Islet precursor cell (in vitro differentiated cells): ENCODE measurements at regions not wholly inside any gene's neighbourhood (a gene's known extent, or its start where the extent isn't known, plus 50 kb on each side); places are given as distances from the start of the nearest gene placed in this dataset.

Experiments used
- DNase-seq: peaks from one replicate; pipeline ENCODE4 v3.0.0-alpha.2; 2018

GRCh38 chr12:125272383-125272933 is 207.2 kb downstream of the AACS start:
- DNase-seq = peak; percentile 52

DNA sequence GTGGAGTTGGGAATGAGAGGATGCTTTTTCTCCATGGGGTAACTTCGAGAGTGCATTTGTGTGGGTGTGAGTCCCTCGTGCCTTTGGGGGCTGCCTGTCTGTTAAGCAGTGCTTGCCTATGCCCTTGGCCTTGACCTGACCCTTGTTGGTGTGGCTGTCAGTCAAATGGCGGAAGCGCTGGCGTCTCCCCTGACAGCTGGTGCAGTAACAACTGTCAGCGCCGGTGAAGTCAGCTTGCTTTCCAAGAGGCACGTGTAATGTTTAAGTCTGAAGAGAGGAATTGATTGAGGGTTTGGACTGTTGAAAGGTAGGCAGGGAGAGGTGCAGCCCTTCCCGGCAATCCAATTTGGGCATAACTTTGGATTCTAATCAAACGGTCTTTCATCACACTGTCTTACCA is 211.3 kb downstream of the AACS start:
- DNase-seq = no peak

DNA sequence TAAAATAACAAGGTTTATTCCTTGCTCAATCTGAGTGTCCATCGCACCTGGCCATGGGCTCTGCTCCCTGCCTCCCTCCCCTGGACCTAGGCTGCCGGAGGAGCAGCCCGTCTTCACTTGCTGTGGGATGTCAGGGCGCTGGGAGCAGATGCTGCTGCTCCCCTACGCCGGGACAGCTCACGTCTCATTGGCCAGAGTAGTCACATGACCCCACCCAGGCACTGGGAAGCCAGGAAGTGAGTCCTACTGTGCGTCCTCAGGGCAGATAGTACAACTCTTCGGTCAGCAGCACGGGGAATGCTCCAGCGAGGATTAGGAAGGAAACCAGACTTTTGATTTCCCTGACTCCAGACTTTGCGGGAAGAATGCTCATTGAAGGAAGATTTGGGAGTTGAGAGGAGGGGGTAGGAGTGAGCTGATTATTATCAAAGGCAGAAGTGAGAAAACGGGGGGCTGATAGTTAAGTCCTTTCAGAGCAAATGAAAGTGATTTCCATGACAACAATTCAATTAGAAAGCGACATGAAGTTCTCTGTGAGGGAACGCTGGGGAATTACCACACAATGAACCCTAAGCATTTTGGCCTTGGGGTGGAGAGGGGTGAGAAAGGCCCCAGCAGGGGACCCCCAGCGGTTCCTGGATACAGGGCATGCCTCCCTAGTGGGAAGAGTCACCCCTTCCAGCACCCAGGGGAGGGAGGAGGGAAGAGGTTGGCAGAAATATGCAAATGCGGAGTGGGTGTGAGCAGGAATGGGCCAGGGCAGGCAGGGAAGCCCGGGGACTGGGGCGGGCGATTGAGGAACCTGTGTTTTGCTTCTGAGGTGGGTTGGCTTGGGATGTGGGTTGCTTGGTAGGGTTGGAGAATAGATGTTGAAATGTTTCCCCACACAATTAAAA is 215.5 kb downstream of the AACS start:
- DNase-seq = peak; percentile 92

DNA sequence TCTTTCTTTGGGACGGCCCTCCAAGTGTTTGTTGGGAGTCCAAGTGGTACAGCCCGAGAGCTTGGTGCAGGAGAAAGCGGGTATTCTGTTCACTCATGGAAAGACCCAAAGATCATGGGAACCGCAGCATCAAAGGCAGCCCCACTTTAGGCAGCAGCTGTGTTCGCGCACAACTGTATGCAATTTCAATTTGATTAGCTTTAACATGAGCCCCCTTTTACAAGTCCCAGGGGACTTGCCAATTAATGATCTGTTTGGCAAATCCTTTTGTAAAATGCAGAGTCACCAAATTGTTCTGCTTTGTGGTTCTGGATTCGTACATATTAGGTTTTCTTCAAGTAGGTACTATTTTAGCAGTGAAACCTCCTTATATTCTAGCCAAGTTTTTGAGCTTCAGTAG is 217.7 kb downstream of the AACS start:
- no peak for DNase-seq

- peak; percentile 78 for DNase-seq
Measured at GRCh38 chr12:125283521-125283920, 218.3 kb downstream of the AACS start.

- DNase-seq = no peak
Measured at GRCh38 chr12:125284087-125284486, 218.9 kb downstream of the AACS start.

DNA sequence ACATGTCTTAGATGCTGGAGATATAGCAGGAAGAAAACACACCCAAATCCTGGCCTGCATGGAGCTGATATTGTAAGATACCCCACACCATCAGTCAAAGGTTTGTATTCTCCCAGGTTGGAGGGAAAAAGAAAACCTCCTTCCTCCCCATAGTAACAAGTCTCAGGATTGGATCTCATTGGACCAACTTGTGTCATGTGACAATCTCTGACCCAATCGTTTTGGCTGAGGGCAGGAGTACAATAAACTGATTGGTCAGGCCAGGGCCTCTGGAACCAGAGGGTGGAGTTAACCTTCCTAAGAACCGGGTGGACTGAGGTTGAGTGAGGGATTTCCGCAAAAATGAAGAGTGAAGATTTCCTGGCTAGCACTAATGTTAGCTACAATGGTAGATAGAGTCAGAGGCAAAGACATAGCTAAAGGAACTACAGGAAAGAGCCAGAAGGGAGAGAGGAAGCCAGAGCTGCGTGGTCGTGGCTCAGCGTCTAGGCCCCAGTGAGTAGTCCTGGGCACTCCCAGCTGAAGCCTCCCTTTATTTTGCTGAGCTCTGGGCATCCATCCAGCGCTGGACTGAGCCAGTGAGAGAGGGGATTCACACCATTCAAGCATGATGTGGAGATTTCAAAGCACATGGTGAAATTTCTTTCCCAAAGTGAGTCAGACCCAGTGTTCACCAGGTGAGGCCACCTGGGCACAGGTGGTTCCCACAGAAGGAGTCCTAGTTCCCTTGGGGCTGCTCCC is 219.9 kb downstream of the AACS start:
- no peak for DNase-seq

- no peak for DNase-seq
Measured at GRCh38 chr12:125286005-125286727, 220.9 kb downstream of the AACS start.

DNA sequence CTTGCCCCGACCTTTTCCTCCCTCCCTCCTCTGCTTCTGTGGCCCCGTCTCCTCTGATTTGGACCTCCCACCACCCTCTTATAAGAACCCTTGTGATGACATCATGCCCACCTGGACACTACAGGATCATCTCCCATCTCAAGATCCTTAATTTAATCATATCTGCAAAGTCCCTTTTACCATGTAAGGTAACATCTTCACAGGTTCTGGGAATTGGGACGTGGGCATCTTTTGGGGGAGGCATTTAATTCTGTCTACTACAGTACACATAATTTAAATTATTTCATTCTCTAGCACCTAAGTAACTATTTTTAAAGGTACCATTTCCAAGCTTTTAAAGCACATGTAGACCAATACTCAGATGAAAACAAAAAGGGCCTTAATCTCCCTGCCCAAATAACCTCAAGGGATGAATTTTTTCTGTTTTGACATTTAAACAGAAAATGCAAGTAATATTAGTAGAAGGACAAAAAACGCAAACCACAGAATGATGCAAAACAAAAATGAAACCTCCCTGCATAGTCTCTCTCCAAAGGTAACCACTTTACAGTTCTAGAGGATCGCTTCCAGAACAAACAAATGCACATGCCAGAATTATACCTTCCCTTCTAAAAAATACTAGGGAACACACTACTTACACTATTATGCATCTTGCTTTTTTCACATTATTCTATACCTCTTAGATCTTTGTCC is 222.1 kb downstream of the AACS start:
- no peak for DNase-seq

DNA sequence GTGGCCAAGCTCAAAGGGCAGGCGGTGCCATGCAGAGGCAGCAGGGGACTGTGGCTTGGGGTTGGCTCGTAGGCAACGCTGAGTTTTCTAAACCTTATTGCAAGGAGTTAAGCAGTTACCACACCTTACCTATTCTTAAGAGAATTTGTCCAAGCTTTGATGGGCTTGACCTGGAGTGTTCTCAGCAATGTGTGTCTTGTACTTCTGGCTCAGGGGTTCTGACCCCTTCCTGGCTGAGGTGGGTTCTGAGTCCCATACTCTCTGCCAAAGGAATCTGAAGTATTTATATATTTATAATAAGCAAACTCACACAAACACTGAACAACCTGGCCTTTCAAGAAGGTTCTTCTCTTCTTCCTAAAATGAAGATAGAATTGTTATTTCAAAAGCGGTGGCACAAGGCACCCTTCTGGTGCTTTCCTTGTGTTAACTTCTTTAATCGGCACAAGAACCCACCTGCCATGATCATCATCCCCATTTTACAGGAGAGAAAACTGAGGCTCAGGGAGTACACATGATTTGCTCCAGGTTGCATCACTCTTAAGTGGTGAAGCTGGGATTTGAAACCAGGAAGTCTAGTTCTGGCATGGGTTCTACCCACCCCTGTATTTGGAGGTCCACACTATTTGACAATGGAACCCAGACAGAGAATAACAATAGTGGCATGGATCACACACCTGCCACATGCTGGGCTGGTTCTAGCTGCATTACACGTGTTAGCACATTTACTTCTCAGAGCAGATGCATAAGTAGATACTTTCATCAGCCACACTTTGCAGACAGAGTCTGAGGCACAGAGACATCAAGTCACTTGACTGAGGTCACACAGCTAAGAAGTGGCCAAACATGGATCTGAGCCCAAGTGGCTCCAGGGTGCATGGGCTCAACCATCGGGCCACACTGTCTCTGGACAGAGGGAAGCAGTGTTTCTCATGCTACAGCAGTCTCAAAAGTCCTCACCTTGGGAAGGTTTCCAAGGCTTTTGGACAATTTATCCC is 224.0 kb downstream of the AACS start:
- no peak for DNase-seq

DNA sequence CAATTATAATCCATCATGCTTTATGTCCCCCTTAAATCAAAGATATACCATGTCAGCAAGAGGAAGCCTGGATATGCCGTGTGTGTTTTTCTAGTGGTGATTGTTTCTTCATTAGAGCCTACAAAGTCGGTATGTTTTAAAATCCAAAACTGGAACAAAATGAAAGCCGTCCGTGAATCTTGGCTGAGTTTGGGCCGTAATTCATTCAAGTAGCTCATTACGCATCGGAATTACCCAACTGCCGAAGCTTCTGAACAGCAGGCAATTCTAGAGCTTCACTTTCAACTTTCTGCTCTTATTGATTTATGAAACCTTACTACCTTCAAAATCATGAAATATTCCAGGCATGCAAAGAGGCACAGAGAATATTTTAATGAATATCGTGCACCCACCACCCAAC is 224.7 kb downstream of the AACS start:
- DNase-seq = no peak

GRCh38 chr12:125292700-125293099 is 227.5 kb downstream of the AACS start:
- no peak for DNase-seq

GRCh38 chr12:125295550-125295949 is 230.3 kb downstream of the AACS start:
- DNase-seq = no peak

- DNase-seq = no peak
Measured at GRCh38 chr12:125296701-125297100, 231.5 kb downstream of the AACS start.

DNA sequence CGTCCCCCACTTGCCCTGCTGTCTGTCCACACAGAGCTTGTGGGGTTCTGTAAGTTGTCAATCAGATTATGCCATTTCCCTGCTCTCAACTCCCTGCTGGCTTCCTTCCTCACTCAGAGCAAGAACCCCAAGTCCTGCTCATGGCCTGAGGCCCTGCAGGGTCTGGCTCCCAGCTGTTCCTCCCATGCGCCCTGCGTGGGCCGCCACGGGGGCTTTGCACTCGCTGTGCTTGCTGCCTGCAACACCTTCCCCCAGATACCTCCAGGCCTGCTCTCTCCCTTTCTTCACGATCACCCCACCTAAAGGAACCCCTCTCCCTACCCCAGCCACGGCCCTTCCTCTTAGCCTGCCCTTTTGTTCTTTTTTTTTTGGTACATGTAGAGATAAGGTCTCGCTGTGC is 234.6 kb downstream of the AACS start:
- DNase-seq = peak; percentile 48

DNA sequence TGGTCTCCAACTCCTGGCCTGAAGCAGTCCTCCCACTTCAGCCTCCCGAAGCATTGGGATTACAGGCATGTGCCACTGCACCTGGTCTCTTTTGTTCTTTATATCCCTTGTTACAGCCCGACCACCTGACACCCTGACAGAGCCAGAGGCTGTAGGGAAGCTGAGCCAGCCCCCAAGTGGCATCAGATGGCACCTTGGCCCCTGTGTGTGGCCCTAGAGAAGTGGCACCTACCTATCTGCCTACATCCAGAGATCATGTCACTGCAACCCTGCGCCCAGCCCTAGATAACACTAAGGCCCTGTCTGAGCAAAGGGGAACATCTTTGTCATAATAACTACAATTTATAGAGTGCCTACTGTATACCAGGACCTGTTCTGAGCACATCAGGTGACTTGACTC is 235.0 kb downstream of the AACS start:
- DNase-seq = no peak

DNA sequence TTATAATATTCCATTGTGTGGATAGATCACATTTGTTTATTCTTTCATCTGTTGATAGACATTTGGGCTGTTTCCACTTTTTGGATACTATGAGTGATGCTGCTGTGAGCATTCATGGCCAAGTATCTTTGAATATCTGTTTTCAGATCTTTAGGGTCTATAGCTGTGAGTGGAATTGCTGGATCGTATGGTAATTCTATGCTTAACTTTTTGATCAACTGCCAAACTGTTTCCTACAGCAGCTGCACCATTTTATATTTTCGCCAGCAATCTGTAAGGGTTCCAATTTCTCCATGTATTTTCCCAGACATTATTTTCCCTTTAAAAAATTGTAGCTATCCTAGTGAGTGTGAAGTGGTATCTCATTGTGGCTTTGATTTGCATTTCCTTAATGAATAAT is 238.1 kb downstream of the AACS start:
- DNase-seq = no peak

- no peak for DNase-seq
Measured at GRCh38 chr12:125304029-125304428, 238.8 kb downstream of the AACS start.

- peak; percentile 32 for DNase-seq
Measured at GRCh38 chr12:125305231-125305630, 240.0 kb downstream of the AACS start.

DNA sequence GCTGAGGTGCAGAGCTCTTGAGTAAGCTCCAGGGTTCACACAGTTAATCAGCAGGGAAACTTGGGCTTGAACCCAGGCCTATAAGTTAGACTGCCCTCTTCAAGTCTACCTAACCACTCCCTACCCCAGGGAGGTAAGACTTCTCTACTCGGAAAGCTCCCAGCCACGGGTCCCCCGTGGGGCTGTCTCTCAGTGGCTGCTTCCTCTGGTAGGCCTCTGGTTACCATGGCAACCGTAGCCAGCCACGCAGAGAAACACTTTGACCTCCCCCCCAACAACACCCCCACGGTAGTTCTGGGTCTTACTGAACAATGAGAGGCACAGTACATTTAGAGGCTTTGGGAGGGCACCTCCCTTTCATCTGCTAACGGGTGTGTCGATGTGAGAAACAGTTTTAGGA is 245.2 kb downstream of the AACS start:
- DNase-seq = no peak

DNA sequence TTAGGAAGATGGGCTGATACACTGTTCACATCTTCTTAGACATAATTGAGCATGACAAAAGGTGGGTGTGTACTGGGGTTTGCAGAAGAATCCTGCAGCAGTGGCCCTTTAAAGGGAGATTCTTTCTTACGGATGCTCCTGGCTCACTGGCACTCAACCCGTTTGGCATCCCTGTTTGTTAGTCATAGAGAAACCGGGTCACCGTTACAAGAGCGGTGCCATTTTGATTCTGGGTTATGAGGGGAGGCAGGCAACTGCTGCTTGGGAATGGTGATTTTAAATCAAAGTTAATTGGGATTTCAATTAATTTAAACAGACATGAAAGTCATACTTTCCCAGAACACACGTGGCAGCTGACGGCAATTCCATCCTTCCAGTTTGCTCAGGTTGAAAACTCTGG is 245.8 kb downstream of the AACS start:
- DNase-seq = no peak
